Left colon (tissue), 2 donors: ENCODE measurements at regions not wholly inside any gene's neighbourhood (a gene's known extent, or its start where the extent isn't known, plus 50 kb on each side); places are given as distances from the start of the nearest gene placed in this dataset.
A peak's percentile ranks its signal among the peaks of the same experiment; 100 is the strongest.
"Not testable (repeated sequence)": the region's sequence is repeated elsewhere in the genome, so short reads cannot be mapped to it uniquely, and the experiment has no call there.

Source experiments
- ATAC-seq: fragments of 200-7000 bp; cut with Tn5 transposase; one replicate; pipeline ENCODE4 v1.9.1; 2020; ENCODE audit warnings: mild to moderate bottlenecking, moderate library complexity
- DNase-seq, 2 donors: peaks; one replicate each; pipeline ENCODE4 v3.0.0-alpha.2; 2020
- intact Hi-C, 2 donors: fragments of 100-400 bp; cut with DNase I in 1 of 2; cut with micrococcal nuclease in 1 of 2; formaldehyde crosslinking; loops; one replicate each; pipeline versions ENCODE4 v1.11.2 to v1.14.0; 2022; cut with DNase I, micrococcal nuclease
- donor health status: DM: no; HTN: no; CAD: no.
- donor health status: DM: yes; HTN: yes; CAD: no.

GRCh38 chr6:134663356-134663755 is 286.5 kb downstream of the ALDH8A1 start:
- intact Hi-C loops: no loop called here
- no peak for DNase-seq

GRCh38 chr6:134662077-134662700 is 287.7 kb downstream of the ALDH8A1 start:
- no peak for ATAC-seq
- intact Hi-C loops: no loop called here
- DNase-seq: no peak

More at GRCh38 chr6:134663356-134663755, 286.5 kb downstream of the ALDH8A1 start:
- ATAC-seq: no peak

GRCh38 chr6:134659885-134660284 is 290.0 kb downstream of the ALDH8A1 start:
- intact Hi-C loops, DNase-seq, ATAC-seq: not testable (repeated sequence)

GRCh38 chr6:134658596-134658995 is 291.3 kb downstream of the ALDH8A1 start:
- intact Hi-C loops: no loop called here
- ATAC-seq (no peak), DNase-seq (no peak)

GRCh38 chr6:134657751-134658527 is 292.0 kb downstream of the ALDH8A1 start:
- no peak for ATAC-seq
- intact Hi-C loops: no loop called here
- no peak for DNase-seq

GRCh38 chr6:134657343-134657742 is 292.6 kb downstream of the ALDH8A1 start:
- ATAC-seq (no peak), DNase-seq (no peak)
- intact Hi-C loops: no loop called here

- DNase-seq (no peak), ATAC-seq (no peak)
- intact Hi-C loops: no loop called here
These were observed 295.1 kb downstream of the ALDH8A1 start for GRCh38 chr6:134654751-134655150.

- intact Hi-C loops: no loop called here
- ATAC-seq (no peak), DNase-seq (no peak)
These were observed 298.4 kb downstream of the ALDH8A1 start for GRCh38 chr6:134651519-134651918.

GRCh38 chr6:134647861-134648260 is 302.0 kb downstream of the ALDH8A1 start:
- intact Hi-C loops: no loop called here
- no peak for ATAC-seq
- no peak for DNase-seq

- ATAC-seq (no peak), DNase-seq (no peak)
- intact Hi-C loops: loop anchor here in 1 of 2 donors (5.0 kb wide), 1 partner anchor 476 kb away; no protein-coding TSS in a partner anchor
These were observed 307.1 kb downstream of the ALDH8A1 start for GRCh38 chr6:134642819-134643218.

GRCh38 chr6:134642279-134642678 is 307.6 kb downstream of the ALDH8A1 start:
- ATAC-seq (no peak), DNase-seq (no peak)
- intact Hi-C loops: loop anchor here in 1 of 2 donors (5.0 kb wide), 1 partner anchor 475 kb away; no protein-coding TSS in a partner anchor

- ATAC-seq (peak; percentile 49), DNase-seq (peak; percentile 69 to 76)
- intact Hi-C loops: loop anchor here in 1 of 2 donors (5.0 kb wide), 1 partner anchor 474 kb away; no protein-coding TSS in a partner anchor
These were observed 308.9 kb downstream of the ALDH8A1 start for GRCh38 chr6:134640975-134641429.

GRCh38 chr6:134640229-134640628 is 309.7 kb downstream of the ALDH8A1 start:
- DNase-seq (no peak), ATAC-seq (no peak)
- intact Hi-C loops: loop anchor here in 1 of 2 donors (5.0 kb wide), 1 partner anchor 473 kb away; no protein-coding TSS in a partner anchor

GRCh38 chr6:134637847-134638437 is 312.0 kb downstream of the ALDH8A1 start:
- intact Hi-C loops: no loop called here
- DNase-seq: no peak
- ATAC-seq: no peak

- DNase-seq (no peak), ATAC-seq (no peak)
- intact Hi-C loops: no loop called here
These were observed 312.6 kb downstream of the ALDH8A1 start for GRCh38 chr6:134637282-134637681.

- intact Hi-C loops: no loop called here
- ATAC-seq: no peak
- DNase-seq: peak in 1 of 2 donors; percentile 25
These were observed 313.6 kb downstream of the ALDH8A1 start for GRCh38 chr6:134636186-134636799.

- intact Hi-C loops: no loop called here
- DNase-seq (no peak), ATAC-seq (no peak)
These were observed 314.9 kb downstream of the ALDH8A1 start for GRCh38 chr6:134634966-134635365.

GRCh38 chr6:134634466-134634865 is 315.4 kb downstream of the ALDH8A1 start:
- intact Hi-C loops: no loop called here
- no peak for ATAC-seq

More at GRCh38 chr6:134634466-134634865, 315.4 kb downstream of the ALDH8A1 start:
- no peak for DNase-seq
